HepG2 (cell line): ENCODE measurements at regions not wholly inside any gene's neighbourhood (a gene's known extent, or its start where the extent isn't known, plus 50 kb on each side); places are given as distances from the start of the nearest gene placed in this dataset.

Experiments
- ATAC-seq: fragments of 200-7000 bp; cut with Tn5 transposase; 3 replicates; pipeline ENCODE4 v1.9.1; 2020; ENCODE audit warnings: mild to moderate bottlenecking, moderate library complexity
- BruUV-seq: library from RNA; stranded (reverse); fragments of 400-500 nt; replicated peaks from 2 replicates; lab custom pipeline; 2021; lab: Mats Ljungman, UMichigan
- CTCF ChIA-PET: fragments of 300-600 bp; formaldehyde crosslinking; extraction: SDS; loops from one replicate; lab custom pipeline; 2021; ENCODE audit warnings: low total read pairs, inconsistent platforms, low intra/inter-chr PET ratio; lab: Yijun Ruan, JAX
- POLR2A ChIA-PET: fragments of 350-600 bp; sonication (Branson Sonifier 250); formaldehyde crosslinking; loops from one replicate; lab custom pipeline; 2020; ENCODE audit warnings: antibody characterized with exemption, inconsistent platforms; lab: Yijun Ruan, JAX
- DNase-seq: peaks from one replicate; pipeline ENCODE4 v3.0.0-alpha.2; 2015; ENCODE audit warnings: low spot score
- FAIRE-seq: peaks from 3 replicates; lab custom pipeline; 2011; peaks lifted over from hg19 to GRCh38; lab: Jason Lieb, UNC
- H2AFZ ChIP-seq: one replicate; pipeline ENCODE4 v1.6.1; 2011; ENCODE audit warnings: low read length, inconsistent platforms
- H3K27ac ChIP-seq: fragments of 300-600 bp; 3 replicates; pipeline ENCODE4 v1.8.0; 2011; ENCODE audit warnings: mixed run types, mild to moderate bottlenecking, mixed read lengths, low read length, inconsistent platforms; ENCODE audit not compliant: insufficient read depth; ENCODE audit errors: extremely low read length
- H3K27me3 ChIP-seq, 2 experiments: fragments of 200-600 bp in 1 of 2; 2 replicates in 1 of 2; 3 replicates in 1 of 2; pipeline versions ENCODE4 v1.6.0 to v1.8.0; 2011; ENCODE audit warnings: low read length in 2 of 2, mild to moderate bottlenecking in 2 of 2, moderate library complexity in 2 of 2, inconsistent platforms in 1 of 2; ENCODE audit not compliant: insufficient read depth in 2 of 2, control insufficient read depth in 1 of 2
- H3K36me3 ChIP-seq, 2 experiments: fragments of 200-600 bp in 1 of 2; replicated peaks in 1 of 2; 2 replicates in 1 of 2; 3 replicates in 1 of 2; pipeline versions ENCODE4 v1.5.1 to v1.8.0; 2011; ENCODE audit warnings: low read length in 2 of 2, inconsistent platforms in 1 of 2; ENCODE audit not compliant: insufficient read depth in 2 of 2, control insufficient read depth in 1 of 2
- H3K4me1 ChIP-seq: 2 replicates; pipeline ENCODE4 v1.5.1; 2012; ENCODE audit warnings: low read length, inconsistent platforms; ENCODE audit not compliant: insufficient read depth
- H3K4me2 ChIP-seq: 2 replicates; pipeline ENCODE4 v1.6.0; 2011; ENCODE audit warnings: low read depth, low read length, inconsistent platforms
- H3K4me3 ChIP-seq, 3 experiments: fragments of 200-600 bp in 1 of 3; sonication (generic), shearing (Covaris generic) in 1 of 3; replicated peaks in 1 of 3; 2 replicates each; pipeline ENCODE4 v1.5.1; 2011 to 2016; ENCODE audit warnings: low read length in 3 of 3, inconsistent platforms in 2 of 3, low read depth in 2 of 3, mild to moderate bottlenecking in 2 of 3, control low read depth in 1 of 3, mixed read lengths in 1 of 3; ENCODE audit not compliant: insufficient read depth in 1 of 3
- H3K79me2 ChIP-seq: one replicate; pipeline ENCODE4 v1.6.1; 2011; ENCODE audit warnings: low read length, inconsistent platforms; ENCODE audit not compliant: insufficient read depth
- H3K9ac ChIP-seq: 2 replicates; pipeline ENCODE4 v1.6.0; 2011; ENCODE audit warnings: mild to moderate bottlenecking, low read depth, low read length, inconsistent platforms; ENCODE audit not compliant: insufficient read depth
- H3K9me3 ChIP-seq: 2 replicates; pipeline ENCODE4 v1.5.1; 2012; ENCODE audit warnings: mild to moderate bottlenecking, low read length
- H4K20me1 ChIP-seq: 2 replicates; pipeline ENCODE4 v1.6.0; 2011; ENCODE audit warnings: inconsistent platforms, mild to moderate bottlenecking, low read length, moderate library complexity; ENCODE audit not compliant: insufficient read depth
- ARHGAP35 ChIP-seq: sonication (generic); formaldehyde crosslinking; IDR thresholded peaks from 2 replicates; pipeline ENCODE4 v1.9.0; 2022; ENCODE audit warnings: mild to moderate bottlenecking, inconsistent platforms, moderate library complexity, missing genetic modification reagents, borderline replicate concordance
- EHMT2 ChIP-seq: fragments of 200-600 bp; sonication (generic); IDR thresholded peaks from 2 replicates; pipeline ENCODE4 v1.7.0; 2017; ENCODE audit warnings: antibody characterized with exemption, low read depth, low read length, borderline replicate concordance
- FLYWCH1 ChIP-seq: sonication (generic); formaldehyde crosslinking; IDR thresholded peaks from 2 replicates; pipeline ENCODE4 v1.8.1; 2023; ENCODE audit warnings: mild to moderate bottlenecking, missing genetic modification reagents
- GATA4 ChIP-seq: sonication (generic); IDR thresholded peaks from 2 replicates; pipeline ENCODE4 v1.6.1; 2016; ENCODE audit warnings: antibody characterized with exemption, low read depth, borderline replicate concordance
- KLF13 ChIP-seq: sonication (generic); formaldehyde crosslinking; IDR thresholded peaks from 2 replicates; pipeline ENCODE4 v1.4.0; 2020; ENCODE audit warnings: mild to moderate bottlenecking, missing genetic modification reagents
- MED1 ChIP-seq: sonication (generic); formaldehyde crosslinking; IDR thresholded peaks from 2 replicates; pipeline ENCODE4 v1.4.0; 2020; ENCODE audit warnings: missing genetic modification reagents
- NFIC ChIP-seq: IDR thresholded peaks from 2 replicates; pipeline ENCODE4 v1.6.1; 2012; ENCODE audit warnings: mild to moderate bottlenecking, low read length, inconsistent platforms
- RBM22 ChIP-seq: fragments of 200-400 bp; formaldehyde crosslinking; optimal IDR thresholded peaks from 2 replicates; pipeline ENCODE3; 2017; ENCODE audit warnings: mild to moderate bottlenecking, low read length, moderate library complexity
- SAFB2 ChIP-seq: sonication (generic); formaldehyde crosslinking; IDR thresholded peaks from 2 replicates; pipeline ENCODE4 v1.5.1; 2020; ENCODE audit warnings: missing genetic modification reagents, low read depth, mild to moderate bottlenecking, borderline replicate concordance
- SNAPC2 ChIP-seq: sonication (generic); formaldehyde crosslinking; IDR thresholded peaks from 2 replicates; pipeline ENCODE4 v1.8.1; 2022; ENCODE audit warnings: mild to moderate bottlenecking, missing genetic modification reagents
- SRSF4 ChIP-seq: fragments of 200-400 bp; formaldehyde crosslinking; IDR thresholded peaks from one replicate; pipeline ENCODE4 v1.6.1; 2018; ENCODE audit warnings: mild to moderate bottlenecking, low read depth, low read length, moderate library complexity; ENCODE audit not compliant: poor library complexity, severe bottlenecking
- TEAD2 ChIP-seq: sonication (generic); formaldehyde crosslinking; IDR thresholded peaks from 2 replicates; pipeline ENCODE4 v1.9.0; 2021; ENCODE audit warnings: missing genetic modification reagents
- TGIF2 ChIP-seq: IDR thresholded peaks from 2 replicates; pipeline ENCODE4 v1.6.1; 2016; ENCODE audit warnings: control low read depth, missing compliant biosample characterization
- ZNF44 ChIP-seq: sonication (generic); formaldehyde crosslinking; IDR thresholded peaks from 2 replicates; pipeline ENCODE4 v1.5.1; 2020; ENCODE audit warnings: mild to moderate bottlenecking, missing genetic modification reagents
- ZNF672 ChIP-seq: sonication (generic); formaldehyde crosslinking; IDR thresholded peaks from 2 replicates; pipeline ENCODE4 v1.8.1; 2022; ENCODE audit warnings: missing genetic modification reagents
- WGBS: methylation state at CpG from one replicate; pipeline ENCODE4 v1.1.6; 2017; ENCODE audit warnings: low lambda C conversion rate; 5-methylcytosine and 5-hydroxymethylcytosine counted together
- in situ Hi-C: cut with HindIII; loops from 2 replicates; pipeline ENCODE4 v1.10.0; 2017; ENCODE audit warnings: low pct_unique_long_range_greater_than_20kb; ENCODE audit not compliant: extremely low pct_ligation_motif_present
- intact Hi-C: fragments of 100-400 bp; cut with micrococcal nuclease; formaldehyde crosslinking; loops from one replicate; pipeline ENCODE4 v1.10.0; 2022; ENCODE audit not compliant: unreplicated experiment
- TF ChIP-seq, protein P1 (sequence below): sonication (generic); formaldehyde crosslinking; IDR thresholded peaks from 2 replicates; pipeline ENCODE4 v1.8.1; 2023; ENCODE audit warnings: missing genetic modification reagents, inconsistent platforms, borderline replicate concordance

DNA sequence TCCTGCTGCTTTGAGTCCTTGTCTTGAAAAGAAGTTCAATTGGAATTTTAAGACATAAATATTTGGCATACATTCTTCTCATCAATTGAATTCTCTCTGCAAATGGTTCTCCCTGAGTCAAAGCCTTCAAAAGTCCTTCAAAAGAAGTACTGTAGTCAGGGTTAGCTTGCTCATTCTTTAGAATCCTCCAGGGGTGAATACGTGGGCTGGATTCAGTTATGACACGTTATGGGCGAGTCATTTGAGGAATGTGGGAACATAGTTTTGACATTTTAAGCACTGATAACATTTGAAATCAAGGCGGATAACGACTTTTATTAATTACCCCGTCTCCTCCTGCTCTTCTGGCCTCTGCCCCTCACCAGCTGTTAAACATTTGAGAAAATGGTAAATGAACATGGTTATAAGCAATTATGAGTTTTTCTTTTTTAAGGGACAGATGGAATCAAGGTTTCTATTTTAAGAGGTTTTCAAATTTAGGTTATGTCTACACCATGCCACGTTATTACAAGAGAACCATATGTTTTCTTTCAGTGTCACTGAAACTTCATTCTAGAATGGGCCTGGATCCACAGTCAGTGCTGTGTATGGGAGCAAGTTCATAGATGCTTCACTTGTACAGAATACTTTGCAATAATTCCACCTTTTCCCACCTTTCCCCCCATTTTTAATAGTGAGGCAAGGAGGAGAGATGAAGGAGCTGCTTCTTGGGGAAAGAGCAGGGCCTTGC, 273.1 kb downstream of the TSN start:
- FAIRE-seq = no peak
- Histone ChIP-seq H3K9me3 (no peaks in the 10 kb centered on the region), H2AFZ (no peak overlapping the region)
- POLR2A ChIA-PET = no interaction called here
- TF ChIP-seq GATA4 (no peak), ZNF44 (CRISPR knock-in tag) (no peak), RBM22 (no peak), SNAPC2 (CRISPR knock-in tag) (no peak), SRSF4 (no peak), ZNF672 (CRISPR knock-in tag) (no peak), EHMT2 (no peak), TGIF2 (no peak), TEAD2 (CRISPR knock-in tag) (no peak), FLYWCH1 (CRISPR knock-in tag) (no peak), ARHGAP35 (no peak), SAFB2 (no peak), KLF13 (CRISPR knock-in tag) (no peak), MED1 (no peak), NFIC (no peak)
- TF ChIP-seq, protein P1, sequence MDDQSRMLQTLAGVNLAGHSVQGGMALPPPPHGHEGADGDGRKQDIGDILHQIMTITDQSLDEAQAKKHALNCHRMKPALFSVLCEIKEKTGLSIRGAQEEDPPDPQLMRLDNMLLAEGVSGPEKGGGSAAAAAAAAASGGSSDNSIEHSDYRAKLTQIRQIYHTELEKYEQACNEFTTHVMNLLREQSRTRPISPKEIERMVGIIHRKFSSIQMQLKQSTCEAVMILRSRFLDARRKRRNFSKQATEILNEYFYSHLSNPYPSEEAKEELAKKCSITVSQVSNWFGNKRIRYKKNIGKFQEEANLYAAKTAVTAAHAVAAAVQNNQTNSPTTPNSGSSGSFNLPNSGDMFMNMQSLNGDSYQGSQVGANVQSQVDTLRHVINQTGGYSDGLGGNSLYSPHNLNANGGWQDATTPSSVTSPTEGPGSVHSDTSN (CRISPR knock-in tag) = no peak
- TF ChIP-seq, all 625 proteins: peak for 0
- Histone ChIP-seq H3K36me3 (no peaks in the 10 kb centered on the region), H3K79me2 (no peaks in the 10 kb centered on the region), H3K27ac (no peak overlapping the region), H3K27me3 (peaks cover 0 to 37% of the 10 kb centered on the region in 2 experiments; a peak in 2 of 5 replicates), H3K9ac (no peak overlapping the region), H3K4me2 (no peak overlapping the region), H3K4me1 (no peaks in the 10 kb centered on the region), H3K4me3 (no peak overlapping the region), H4K20me1 (no peaks in the 10 kb centered on the region)
- CTCF ChIA-PET = no interaction called here
- WGBS = 3% methylated on average over 7 of the region's 7 CpGs
- DNase-seq (no peak), ATAC-seq (no peak)
- intact Hi-C loops (no loop called here), in situ Hi-C loops (no loop called here)
- no TSS peak for BruUV-seq
